Right renal cortex interstitium (tissue), 3 donors: ENCODE measurements at regions not wholly inside any gene's neighbourhood (a gene's known extent, or its start where the extent isn't known, plus 50 kb on each side); places are given as distances from the start of the nearest gene placed in this dataset.
"Not testable (repeated sequence)": the region's sequence is repeated elsewhere in the genome, so short reads cannot be mapped to it uniquely, and the experiment has no call there.

Source experiments
- DNase-seq, 3 donors: peaks; one replicate each; pipeline ENCODE4 v3.0.0-alpha.2; 2013; ENCODE audit warnings: low read depth in 3 of 3, low spot score in 2 of 3

- DNase-seq: no peak
These were observed 488.1 kb upstream of the ARX start for GRCh38 chrX:25503826-25504225.

GRCh38 chrX:25507801-25508200 is 492.0 kb upstream of the ARX start:
- no peak for DNase-seq

- DNase-seq: no peak
These were observed 503.5 kb upstream of the ARX start for GRCh38 chrX:25519258-25519657.

GRCh38 chrX:25522443-25523010 is 506.8 kb upstream of the ARX start:
- DNase-seq: not testable (repeated sequence)

- peak in 1 of 3 donors; percentile 18 for DNase-seq
These were observed 508.1 kb upstream of the ARX start for GRCh38 chrX:25523574-25524540.

GRCh38 chrX:25527156-25527555 is 511.4 kb upstream of the ARX start:
- DNase-seq: no peak

- DNase-seq: no peak
These were observed 511.8 kb upstream of the ARX start for GRCh38 chrX:25527596-25527995.

GRCh38 chrX:25531096-25531495 is 515.3 kb upstream of the ARX start:
- DNase-seq: no peak

GRCh38 chrX:25534091-25534490 is 518.3 kb upstream of the ARX start:
- DNase-seq: no peak

- DNase-seq: no peak
These were observed 520.7 kb upstream of the ARX start for GRCh38 chrX:25536307-25536970.

GRCh38 chrX:25537699-25538098 is 521.9 kb upstream of the ARX start:
- no peak for DNase-seq

GRCh38 chrX:25544641-25545040 is 528.9 kb upstream of the ARX start:
- DNase-seq: no peak

- no peak for DNase-seq
These were observed 533.0 kb upstream of the ARX start for GRCh38 chrX:25548811-25549210.

GRCh38 chrX:25555521-25555920 is 539.8 kb upstream of the ARX start:
- DNase-seq: no peak

GRCh38 chrX:25558137-25558536 is 542.4 kb upstream of the ARX start:
- no peak for DNase-seq

GRCh38 chrX:25561190-25561589 is 545.4 kb upstream of the ARX start:
- no peak for DNase-seq

GRCh38 chrX:25573631-25574030 is 557.9 kb upstream of the ARX start:
- DNase-seq: no peak

- DNase-seq: no peak
These were observed 541.2 kb upstream of the MAGEB18 start for GRCh38 chrX:25596921-25597320.

- no peak for DNase-seq
These were observed 540.6 kb upstream of the MAGEB18 start for GRCh38 chrX:25597551-25597950.

GRCh38 chrX:25599061-25599460 is 539.1 kb upstream of the MAGEB18 start:
- DNase-seq: no peak

GRCh38 chrX:25600776-25601175 is 537.4 kb upstream of the MAGEB18 start:
- no peak for DNase-seq

GRCh38 chrX:25601323-25601722 is 536.8 kb upstream of the MAGEB18 start:
- no peak for DNase-seq
